T-helper 22 cell (primary cell): ENCODE measurements at regions not wholly inside any gene's neighbourhood (a gene's known extent, or its start where the extent isn't known, plus 50 kb on each side); places are given as distances from the start of the nearest gene placed in this dataset.
"Not testable (repeated sequence)": the region's sequence is repeated elsewhere in the genome, so short reads cannot be mapped to it uniquely, and the experiment has no call there.

Experiments
- DNase-seq: peaks from one replicate; pipeline ENCODE4 v3.0.0-alpha.2; 2020; ENCODE audit warnings: low read depth

DNA sequence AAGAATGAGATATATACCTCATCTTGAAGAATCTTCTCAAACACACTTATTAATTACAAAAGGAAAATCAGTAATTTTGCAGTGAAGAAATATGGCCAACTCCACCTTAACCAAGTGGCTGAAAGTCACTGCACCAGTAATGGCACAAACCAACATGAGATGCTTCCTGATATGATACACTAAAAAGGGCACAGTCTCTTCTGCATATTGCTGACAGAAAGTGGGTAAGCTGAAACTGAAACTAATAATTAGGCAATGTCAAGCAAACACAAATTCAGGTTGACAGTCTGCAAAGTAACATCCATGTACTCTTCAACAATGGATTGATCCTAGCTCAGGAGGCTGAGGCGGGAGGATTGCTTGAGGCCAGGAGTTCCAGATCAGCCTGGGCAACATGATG lies 56.1 kb downstream of the ZNF22 start:
- not testable (repeated sequence) for DNase-seq

DNA sequence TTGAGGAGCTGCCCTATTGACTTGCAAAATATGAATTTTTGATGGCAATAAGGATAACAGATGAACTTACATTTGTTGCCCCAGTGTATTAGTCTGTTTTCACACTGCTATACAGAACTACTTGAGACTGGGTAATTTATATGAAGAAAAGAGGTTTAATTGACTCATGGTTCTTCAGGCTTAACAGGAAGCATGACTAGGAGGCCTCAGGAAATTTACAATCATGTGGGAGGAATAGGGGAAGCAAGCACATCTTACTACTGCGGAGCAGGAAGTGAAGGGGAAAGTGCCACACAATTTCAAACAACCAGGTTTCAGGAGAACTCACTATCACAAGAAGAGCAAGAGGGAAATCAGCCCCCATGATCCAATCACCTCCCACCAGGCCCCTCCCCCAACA lies 57.9 kb downstream of the ZNF22 start:
- DNase-seq = no peak

DNA sequence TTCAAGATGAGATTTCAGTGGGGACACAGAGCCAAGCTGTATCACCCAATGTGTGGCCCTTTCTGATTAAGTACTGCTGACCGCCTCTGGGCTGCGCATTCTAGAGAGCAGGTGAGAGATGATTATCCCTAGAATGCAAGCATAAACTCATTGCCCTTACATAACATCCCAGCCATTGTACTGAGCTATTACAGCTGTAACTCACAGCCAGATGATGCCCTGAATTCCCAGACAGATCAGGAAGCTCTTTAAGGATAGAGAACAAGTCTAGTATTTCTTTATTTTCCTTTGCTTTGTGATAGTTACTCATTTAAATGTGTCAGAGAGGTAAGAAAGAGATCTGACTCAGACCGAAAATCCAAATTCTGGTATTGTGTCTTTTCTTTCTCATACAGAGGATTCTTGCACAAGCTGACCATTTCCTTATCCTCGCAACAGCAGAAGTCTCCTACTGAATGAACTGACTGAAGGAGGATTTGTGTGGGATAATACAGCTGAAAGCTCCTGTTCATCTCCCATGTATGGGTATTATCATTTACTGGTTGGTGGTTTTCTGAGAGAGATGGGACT lies 58.4 kb downstream of the ZNF22 start:
- DNase-seq = no peak

DNA sequence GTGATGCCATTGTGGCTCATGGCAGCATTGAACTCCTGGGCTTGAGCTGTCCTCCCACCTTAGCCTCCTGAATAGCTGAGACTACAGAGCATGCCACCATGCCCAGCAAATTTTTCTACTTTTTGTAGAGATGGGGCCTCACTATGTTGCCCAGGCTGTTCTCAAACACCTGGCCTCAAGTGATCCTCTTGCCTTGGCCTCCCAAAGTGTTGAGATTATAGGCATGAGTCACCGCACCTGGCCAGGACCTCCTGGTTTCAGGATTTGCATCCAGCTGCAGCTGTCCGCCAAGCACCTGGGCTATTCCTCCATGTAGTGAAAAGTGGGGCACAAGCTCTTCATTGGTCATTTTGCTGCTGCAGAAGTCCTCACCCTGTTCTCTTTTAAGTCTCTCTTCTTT lies 58.9 kb downstream of the ZNF22 start:
- no peak for DNase-seq

DNA sequence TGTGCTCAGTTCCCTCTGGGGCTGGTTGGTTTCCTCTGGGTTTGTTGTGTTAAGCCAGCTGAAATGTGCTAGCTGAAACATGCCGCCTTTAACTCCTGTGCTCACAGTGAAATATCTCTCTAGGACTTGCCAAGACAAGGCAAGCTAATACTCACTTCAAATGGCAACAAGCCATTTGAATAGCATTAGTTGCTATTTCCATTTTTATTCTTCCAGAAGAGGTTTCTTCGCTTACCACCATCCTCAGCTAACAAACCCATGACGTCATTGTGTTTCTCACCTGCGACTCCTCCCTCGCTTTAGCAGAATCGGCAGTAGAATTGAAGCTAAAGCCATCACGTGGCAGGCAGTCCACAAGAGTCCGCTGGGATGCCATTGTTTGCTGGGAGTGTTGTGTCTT lies 61.3 kb downstream of the ZNF22 start:
- DNase-seq = no peak

DNA sequence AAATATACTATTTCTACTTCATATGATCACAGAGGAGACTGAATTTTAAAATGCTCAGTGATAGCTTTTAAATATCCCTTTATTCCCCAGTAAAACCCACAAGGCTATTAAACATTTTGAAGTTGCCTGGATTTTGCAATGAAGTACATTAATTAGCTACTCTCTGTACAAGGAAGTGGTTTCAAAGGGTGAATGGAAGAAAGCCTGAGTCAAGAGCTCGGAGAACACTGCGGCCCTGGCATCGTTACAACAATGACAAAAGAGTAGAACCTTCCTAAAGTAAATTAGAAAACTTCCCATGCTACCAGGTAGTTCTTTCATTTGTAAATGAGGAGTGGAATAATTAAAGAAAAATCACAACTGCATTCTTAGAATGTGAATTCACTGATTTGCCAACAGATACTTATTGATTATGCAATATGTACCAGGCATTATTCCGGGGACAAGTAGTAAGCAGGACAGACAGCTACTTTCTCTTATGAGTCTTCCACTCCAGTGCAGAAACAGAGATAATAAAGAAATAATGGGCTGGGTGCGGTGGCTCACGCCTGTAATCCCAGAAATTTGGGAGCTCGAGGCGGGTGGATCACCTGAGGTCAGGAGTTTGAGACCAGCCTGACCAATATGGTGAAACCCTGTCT lies 63.0 kb downstream of the ZNF22 start:
- no peak for DNase-seq

DNA sequence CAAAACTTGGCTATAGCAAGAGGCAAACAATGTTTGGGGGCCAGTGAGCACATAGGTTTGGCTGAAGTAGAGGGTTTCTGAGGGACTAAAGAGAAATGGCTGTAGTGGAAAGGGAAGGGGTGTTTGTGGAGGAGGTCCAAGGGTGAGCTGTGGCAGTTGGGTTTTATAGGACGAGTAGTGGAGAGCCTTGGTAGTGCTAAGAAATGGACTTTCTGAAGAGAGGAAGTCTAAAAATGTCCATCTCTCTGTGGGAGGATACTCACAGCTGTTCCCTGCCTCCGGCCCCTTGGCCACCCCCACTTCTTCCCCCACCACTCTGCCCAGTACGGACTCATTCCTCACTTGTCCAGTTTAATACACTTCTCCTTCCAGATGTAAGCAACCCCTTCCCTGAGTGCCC lies 64.3 kb downstream of the ZNF22 start:
- DNase-seq = no peak

DNA sequence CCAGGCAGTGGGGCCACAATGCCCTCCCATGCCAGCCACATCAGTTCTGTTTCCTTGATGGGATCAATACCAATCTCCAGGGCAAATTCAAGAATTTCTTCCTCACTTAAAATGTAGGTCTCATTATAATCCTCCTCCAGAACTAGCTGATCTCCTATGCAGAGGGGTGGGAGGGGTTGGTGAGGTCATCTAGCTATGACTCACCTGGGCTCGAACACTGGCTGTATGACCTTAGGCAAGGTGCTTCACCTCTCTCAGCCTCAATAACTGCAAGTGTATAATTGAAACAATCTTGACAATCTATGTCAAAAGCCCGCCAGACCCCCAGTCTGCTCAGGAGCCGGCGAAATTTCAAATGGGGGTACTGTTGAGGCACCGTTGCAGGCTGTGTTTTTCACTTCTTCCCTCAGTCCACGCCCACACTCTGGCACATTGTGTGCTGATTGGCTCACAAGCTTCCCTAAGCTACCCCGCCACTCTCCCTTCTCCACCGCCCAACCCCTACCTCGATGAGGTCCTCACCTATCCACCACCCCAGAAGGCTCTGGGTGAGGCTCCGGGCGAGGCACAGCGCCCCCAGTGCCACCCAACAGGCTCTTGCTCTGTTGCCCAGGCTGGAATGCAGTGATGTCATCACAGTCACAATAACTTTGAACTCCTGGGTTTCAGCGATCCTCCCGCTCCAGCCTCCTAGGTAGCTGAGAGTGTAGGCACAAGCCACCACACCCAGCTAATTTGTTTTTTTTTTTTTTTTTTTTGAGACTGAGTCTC lies 70.5 kb downstream of the ZNF22 start:
- no peak for DNase-seq

DNA sequence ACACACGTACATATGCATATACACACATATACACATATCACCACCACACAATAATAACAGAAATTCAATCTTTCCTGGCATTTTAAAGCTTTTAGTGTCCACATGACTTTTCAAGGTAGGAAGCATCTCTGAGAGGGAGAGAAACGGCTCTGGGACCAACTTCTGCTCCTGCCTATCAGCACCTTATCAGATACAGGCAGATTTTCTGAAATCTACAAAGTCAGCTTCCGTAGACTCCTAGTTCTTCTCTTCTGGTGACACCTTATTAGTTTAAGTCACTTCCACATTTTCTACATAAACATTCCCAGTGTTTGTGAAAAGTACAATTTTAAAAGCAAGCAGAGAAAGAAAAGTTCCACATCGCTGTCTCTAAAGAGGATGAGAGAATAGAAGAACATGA lies 74.5 kb downstream of the ZNF22 start:
- no peak for DNase-seq

DNA sequence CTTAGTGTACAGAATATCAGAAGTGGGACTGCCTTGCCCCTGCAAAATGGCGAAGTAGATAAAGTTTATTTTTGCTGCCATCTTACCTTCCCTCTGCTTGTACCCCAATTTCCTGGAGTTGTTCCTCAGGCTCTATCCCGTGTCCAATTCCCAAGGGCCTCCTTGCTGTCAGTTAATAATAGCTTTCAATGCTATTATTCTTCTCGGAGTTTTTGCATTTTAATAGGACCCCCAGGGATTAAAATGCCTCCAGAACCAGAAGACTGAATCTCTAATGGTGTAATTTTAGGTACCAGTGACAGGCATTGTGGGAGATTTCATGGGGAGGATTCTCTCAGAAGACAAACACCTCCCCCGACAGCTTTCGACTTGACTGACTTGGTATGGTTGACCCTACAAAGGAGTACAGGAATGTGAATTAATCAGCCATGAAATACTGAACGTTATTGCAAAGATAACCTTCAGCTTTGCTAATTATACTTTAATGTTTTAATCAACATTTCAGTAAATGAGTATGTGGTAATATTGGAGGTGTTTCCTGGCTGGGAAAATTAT lies 75.2 kb downstream of the ZNF22 start:
- DNase-seq = no peak

DNA sequence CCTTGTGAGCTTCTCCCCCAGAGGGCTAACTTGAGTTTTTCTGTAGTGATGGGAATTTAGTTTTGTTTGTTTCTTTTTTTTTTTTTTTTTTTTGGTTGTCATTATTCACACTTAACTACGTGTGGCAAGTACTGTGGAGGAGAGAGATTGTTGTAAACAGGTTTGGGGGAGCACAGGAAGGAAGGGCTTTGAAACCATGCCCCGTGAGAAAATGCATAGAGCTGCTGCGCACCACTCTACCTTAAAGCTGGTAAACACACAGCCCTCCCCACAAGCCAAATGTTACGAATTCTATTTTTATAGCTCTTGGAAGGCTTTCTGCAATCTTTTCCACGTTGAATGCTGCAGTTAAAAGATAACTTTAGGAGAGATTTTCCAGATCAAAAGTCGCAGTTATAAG lies 76.2 kb downstream of the ZNF22 start:
- DNase-seq = no peak

DNA sequence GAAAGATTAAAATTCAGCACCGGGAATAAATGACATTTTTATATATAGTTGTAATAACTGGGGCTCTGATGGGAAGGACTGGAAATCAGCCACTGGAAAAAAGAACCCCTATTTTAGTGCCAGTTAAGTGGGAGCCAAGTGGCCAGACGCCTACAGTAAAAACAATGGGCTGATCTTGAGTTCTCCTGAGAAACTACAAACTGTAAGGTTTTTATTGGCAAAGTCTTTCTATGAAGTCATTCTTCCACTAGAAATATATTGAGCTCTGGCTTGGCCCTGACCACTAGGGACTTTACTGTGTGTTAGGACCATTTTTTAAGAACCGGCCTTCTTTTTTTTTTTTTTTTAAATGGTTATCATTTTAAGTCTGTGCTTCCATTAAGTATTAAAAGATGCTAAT lies 79.6 kb downstream of the ZNF22 start:
- no peak for DNase-seq

DNA sequence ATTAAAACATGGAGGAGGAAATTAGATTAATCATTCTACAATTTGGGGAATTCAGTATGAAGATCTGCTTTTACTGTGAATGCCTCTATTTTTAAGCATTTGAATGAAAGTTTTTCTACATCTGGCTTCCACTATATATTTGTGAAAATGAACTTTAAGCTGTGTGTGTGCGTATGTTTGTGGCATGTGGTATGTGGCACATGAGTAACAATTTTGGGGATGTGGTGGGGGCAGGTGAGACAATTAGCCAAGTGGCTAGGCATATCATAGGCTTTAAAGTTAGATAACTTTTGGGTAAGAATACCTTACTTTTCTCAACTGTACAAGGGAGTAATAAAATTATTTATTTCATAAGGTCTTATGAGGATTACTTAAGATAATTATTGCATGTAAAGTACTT lies 81.5 kb downstream of the ZNF22 start:
- DNase-seq = no peak

DNA sequence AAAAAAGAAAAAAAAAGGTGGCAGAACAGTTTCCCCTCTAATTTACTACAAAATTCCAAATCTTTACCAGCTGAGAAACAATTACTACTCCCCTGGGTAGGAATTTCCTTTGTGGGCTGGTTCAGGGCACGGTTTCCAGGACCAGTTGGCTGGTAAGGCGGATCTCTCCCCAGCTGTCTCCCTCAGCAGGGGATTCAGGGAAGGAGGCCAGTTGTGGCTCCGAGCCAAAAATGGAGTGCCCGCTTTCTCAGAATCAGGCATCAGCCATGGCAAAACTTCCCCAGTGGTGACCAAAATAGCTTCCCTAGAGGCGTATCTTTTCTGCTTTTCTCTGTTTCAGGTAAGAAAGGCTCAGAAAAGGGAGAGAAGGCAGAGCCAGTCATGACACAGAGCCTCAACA lies 91.2 kb downstream of the ZNF22 start:
- no peak for DNase-seq

DNA sequence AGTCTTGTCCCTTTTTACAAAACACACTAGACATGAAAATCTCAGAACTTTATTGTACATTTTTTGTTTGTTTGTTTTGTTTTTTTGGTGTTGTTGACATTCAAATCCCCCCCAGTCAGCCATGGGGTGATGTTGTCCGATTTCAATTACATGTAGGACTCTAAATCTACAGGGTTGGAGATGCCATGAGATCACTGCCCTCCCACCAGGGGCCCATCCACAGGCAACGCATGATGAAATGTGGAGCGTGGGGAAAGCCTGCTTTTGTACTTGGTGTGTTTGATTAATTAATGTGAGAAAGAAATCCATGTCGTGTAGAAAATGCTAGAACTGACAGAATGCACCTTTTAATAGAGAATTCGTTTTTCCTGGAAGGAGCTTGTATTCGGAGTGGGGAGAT lies 93.2 kb downstream of the ZNF22 start:
- no peak for DNase-seq

DNA sequence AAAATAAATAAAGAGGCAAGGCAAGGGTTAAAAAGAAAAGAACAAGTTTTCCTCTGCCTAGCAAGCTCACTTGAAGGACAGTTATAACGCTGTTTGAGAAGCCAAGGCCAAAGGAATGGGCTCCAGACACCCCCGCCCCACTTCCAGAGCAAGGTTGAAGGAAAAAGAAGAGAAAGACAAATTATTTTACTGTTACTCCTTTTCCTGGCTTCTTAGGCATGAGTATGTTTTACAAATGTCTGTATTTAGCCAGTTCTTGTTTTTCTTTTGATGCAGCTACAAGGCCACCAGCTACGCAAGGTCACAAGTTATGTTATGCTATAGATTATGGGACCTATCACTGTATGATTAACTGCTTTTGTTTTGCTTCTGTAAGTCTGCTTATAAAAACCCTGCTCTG lies 94.6 kb downstream of the ZNF22 start:
- DNase-seq = no peak

DNA sequence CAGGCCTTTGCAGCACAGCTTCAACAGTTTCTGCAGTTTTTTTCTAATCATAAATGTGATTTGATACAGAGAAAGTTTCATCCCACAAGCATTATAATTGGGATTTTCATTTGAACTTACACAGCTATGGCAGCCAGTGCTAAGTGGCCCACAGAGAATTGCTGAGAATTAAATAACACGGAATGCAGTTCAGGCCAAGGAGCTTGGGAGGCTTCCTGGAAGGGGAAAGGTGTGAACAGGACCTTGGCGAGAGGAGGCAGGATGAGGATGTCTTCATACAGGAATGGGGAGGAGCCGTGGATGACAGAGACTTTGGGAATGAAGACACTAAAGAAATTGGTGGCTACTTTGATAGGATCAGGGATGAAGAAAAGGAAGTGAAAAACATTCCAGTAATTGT lies 95.3 kb downstream of the ZNF22 start:
- DNase-seq = no peak

DNA sequence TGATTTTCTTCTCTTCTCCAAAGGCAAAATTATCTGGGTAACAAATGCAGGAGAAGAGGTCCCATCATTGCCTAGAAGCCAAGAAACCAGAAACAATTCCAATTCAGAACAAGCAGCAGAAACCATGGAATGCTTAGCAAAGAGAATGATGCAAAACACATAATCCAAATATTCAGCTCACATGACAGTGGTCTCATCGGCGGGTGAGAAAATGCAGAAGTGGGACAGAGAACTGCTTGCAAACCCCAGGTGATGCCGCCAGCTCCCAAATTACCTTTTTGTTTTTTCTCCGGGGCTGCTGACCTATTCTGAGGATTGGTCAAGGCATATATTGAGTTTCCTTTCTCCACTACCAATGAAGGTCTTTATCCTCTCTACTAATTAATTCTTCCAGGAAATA lies 99.7 kb downstream of the ZNF22 start:
- DNase-seq = no peak

DNA sequence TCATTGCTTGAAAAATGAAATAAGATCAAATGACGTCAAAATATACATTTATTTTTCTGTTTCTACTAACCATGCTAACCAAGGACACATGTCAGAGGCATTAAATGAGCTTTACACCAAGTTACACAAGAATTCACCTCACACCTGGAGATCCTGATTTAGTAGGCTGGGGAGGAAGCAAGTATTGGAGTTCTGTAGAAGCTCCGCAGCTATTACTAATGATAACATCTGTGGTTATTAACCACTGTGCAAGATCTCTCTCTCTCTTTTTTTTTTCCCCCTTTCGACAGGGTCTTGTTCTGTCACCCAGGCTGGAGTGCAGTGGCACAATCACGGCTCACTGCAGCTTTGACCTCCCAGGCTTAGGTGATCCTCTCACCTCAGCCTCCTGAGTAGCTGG lies 104.0 kb downstream of the ZNF22 start:
- DNase-seq = no peak

DNA sequence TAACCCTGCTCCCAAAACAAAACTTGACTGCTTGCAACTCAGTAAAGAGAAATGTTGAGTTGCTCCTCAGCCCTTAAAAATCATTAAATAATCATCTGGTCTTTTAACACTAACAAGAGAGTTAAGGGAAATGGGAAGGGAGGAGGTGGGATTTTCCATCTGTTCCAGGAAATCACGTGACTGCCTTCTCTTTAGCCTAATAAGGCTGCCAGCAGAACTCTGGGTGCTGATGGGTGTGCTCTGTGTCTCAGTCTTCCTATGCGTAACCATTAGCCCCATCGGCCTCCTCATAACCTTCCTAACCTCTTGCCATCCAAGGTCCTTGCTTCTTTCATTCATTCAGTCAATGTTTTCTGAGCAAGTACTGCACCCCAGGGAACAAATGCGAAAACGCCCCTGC lies 104.6 kb downstream of the ZNF22 start:
- DNase-seq = not testable (repeated sequence)

DNA sequence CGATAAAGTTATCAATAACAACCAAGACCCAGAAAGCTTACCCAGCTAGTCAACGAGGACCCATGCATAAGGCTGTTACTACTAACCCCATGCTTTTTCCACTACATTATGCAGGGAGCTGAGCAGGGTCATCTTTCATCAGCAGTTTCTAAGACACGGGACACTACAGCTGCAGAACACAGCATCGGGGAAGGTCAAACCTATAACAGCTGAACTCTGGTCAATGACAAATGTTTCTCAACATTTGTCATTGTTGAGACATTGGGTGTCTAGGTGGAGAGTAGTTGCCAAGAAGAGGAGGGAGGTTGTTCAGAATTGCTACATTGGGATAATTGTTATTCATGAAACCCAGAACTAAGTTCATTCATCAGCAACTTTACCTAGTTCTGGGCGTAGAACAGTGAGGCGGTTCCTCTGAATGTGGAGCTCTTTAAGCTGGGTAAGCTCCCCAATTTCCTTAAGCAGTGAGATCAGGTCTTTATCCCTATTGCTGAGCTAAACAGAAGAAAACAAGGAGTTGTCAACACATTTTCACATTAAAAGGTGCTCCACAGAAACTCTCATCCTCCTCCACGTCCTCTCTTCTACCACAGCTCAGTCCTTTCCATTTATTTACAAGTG lies 105.6 kb downstream of the ZNF22 start:
- DNase-seq = no peak

DNA sequence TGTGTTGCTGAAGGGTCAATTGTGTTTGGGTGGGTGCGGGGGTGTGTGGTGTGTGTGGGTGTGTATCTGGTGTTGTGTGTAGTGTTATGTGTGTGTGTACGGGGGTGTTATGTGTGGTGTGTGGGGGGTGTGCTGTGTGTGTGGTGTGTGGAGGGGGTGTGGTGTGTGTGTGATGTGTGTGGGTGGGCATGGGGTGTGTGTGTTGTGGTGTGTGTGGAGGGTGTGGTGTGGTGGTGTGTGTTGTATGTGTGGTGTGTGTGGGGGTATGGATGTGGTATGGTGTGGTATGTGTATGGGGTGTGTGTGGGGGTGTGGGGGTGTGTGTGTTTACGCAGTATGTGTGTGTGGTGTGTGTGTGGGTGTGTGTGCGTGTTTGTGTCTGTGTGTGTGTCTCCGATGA lies 110.8 kb downstream of the ZNF22 start:
- no peak for DNase-seq

DNA sequence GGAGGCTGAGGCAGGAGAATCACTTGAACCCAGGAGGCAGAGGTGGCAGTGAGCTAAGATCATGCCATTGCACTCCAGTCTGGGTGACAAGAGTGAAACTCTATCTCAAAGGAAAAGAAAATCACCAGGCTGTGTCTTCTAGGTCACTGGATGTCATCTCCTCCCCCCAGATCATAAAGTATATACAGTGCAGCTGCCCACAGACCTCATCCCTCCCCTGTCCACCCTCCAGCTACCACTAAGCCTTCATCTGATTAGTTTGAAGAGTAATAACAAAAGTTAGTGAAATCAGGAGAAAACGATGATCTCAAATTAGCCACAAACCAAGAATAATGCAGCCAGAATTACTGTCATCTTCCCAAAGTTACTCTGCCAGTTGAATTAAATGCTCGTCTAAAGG lies 117.2 kb downstream of the ZNF22 start:
- not testable (repeated sequence) for DNase-seq
